T-helper 2 cell treated with Interferon-gamma antibody and Interleukin-4, amounts not matched to agents 100 ng/mL and 5 ng/mL, for 36 hours (primary cell): ENCODE measurements at regions not wholly inside any gene's neighbourhood (a gene's known extent, or its start where the extent isn't known, plus 50 kb on each side); places are given as distances from the start of the nearest gene placed in this dataset.
"Not testable (repeated sequence)": the region's sequence is repeated elsewhere in the genome, so short reads cannot be mapped to it uniquely, and the experiment has no call there.

Source experiments
- intact Hi-C: fragments of 100-400 bp; cut with micrococcal nuclease; formaldehyde crosslinking; loops from one replicate; pipeline ENCODE4 v1.15.1; 2023

GRCh38 chr17:33889766-33890165 lies 365.3 kb upstream of the CCL2 start:
- intact Hi-C loops = no loop called here

GRCh38 chr17:33892717-33893591 lies 362.1 kb upstream of the CCL2 start:
- intact Hi-C loops = no loop called here

- intact Hi-C loops = no loop called here
These were observed 359.6 kb upstream of the CCL2 start for GRCh38 chr17:33895491-33895890.

- intact Hi-C loops = no loop called here
These were observed 358.8 kb upstream of the CCL2 start for GRCh38 chr17:33896263-33896662.

- intact Hi-C loops = no loop called here
These were observed 354.0 kb upstream of the CCL2 start for GRCh38 chr17:33901085-33901484.

- intact Hi-C loops = no loop called here
These were observed 352.1 kb upstream of the CCL2 start for GRCh38 chr17:33902901-33903449.

- intact Hi-C loops = no loop called here
These were observed 350.6 kb upstream of the CCL2 start for GRCh38 chr17:33904476-33904875.

GRCh38 chr17:33905338-33905800 lies 349.7 kb upstream of the CCL2 start:
- intact Hi-C loops = no loop called here

GRCh38 chr17:33908363-33909064 lies 346.6 kb upstream of the CCL2 start:
- intact Hi-C loops = no loop called here

GRCh38 chr17:33910200-33910857 lies 344.8 kb upstream of the CCL2 start:
- intact Hi-C loops = no loop called here

GRCh38 chr17:33914125-33914524 lies 341.0 kb upstream of the CCL2 start:
- intact Hi-C loops = no loop called here

GRCh38 chr17:33922971-33923370 lies 332.1 kb upstream of the CCL2 start:
- intact Hi-C loops = no loop called here

GRCh38 chr17:33924104-33924503 lies 331.0 kb upstream of the CCL2 start:
- intact Hi-C loops = no loop called here

- intact Hi-C loops = no loop called here
These were observed 329.4 kb upstream of the CCL2 start for GRCh38 chr17:33925649-33926048.

GRCh38 chr17:33927732-33928133 lies 327.4 kb upstream of the CCL2 start:
- intact Hi-C loops = loop anchor here (1.0 kb wide), 1 partner anchor 219 kb away; no protein-coding TSS in a partner anchor

- intact Hi-C loops = no loop called here
These were observed 325.8 kb upstream of the CCL2 start for GRCh38 chr17:33929181-33929724.

- intact Hi-C loops = not testable (repeated sequence)
These were observed 323.8 kb upstream of the CCL2 start for GRCh38 chr17:33931148-33931814.

GRCh38 chr17:33932996-33933395 lies 322.1 kb upstream of the CCL2 start:
- intact Hi-C loops = no loop called here

GRCh38 chr17:33933576-33933975 lies 321.5 kb upstream of the CCL2 start:
- intact Hi-C loops = no loop called here

- intact Hi-C loops = no loop called here
These were observed 320.4 kb upstream of the CCL2 start for GRCh38 chr17:33934696-33935095.

GRCh38 chr17:33935822-33936221 lies 319.3 kb upstream of the CCL2 start:
- intact Hi-C loops = no loop called here
